CD4-positive, alpha-beta T cell treated with Interleukin-21 for 1 hour (primary cell): ENCODE measurements at regions not wholly inside any gene's neighbourhood (a gene's known extent, or its start where the extent isn't known, plus 50 kb on each side); places are given as distances from the start of the nearest gene placed in this dataset.
A peak's percentile ranks its signal among the peaks of the same experiment; 100 is the strongest.

ENCODE experiments used
- DNase-seq: peaks from one replicate; pipeline ENCODE4 v3.0.0-alpha.2; 2020

- DNase-seq, result no peak
Measured at GRCh38 chr17:5695480-5695879, 111.2 kb upstream of the NLRP1 start.

GRCh38 chr17:5698959-5699358, 114.7 kb upstream of the NLRP1 start:
- DNase-seq, result no peak

- no peak for DNase-seq
Measured at GRCh38 chr17:5699814-5700213, 115.5 kb upstream of the NLRP1 start.

- DNase-seq, result no peak
Measured at GRCh38 chr17:5700745-5701144, 116.4 kb upstream of the NLRP1 start.

- DNase-seq, result no peak
Measured at GRCh38 chr17:5701381-5701780, 117.1 kb upstream of the NLRP1 start.

GRCh38 chr17:5702951-5703510, 118.7 kb upstream of the NLRP1 start:
- DNase-seq, result no peak

GRCh38 chr17:5703736-5704135, 119.4 kb upstream of the NLRP1 start:
- DNase-seq, result no peak

GRCh38 chr17:5705081-5705875, 121.0 kb upstream of the NLRP1 start:
- no peak for DNase-seq

- DNase-seq, result no peak
Measured at GRCh38 chr17:5705876-5706576, 121.7 kb upstream of the NLRP1 start.

- peak; percentile 59 for DNase-seq
Measured at GRCh38 chr17:5706577-5707210, 122.4 kb upstream of the NLRP1 start.

GRCh38 chr17:5707482-5707881, 123.2 kb upstream of the NLRP1 start:
- no peak for DNase-seq

- no peak for DNase-seq
Measured at GRCh38 chr17:5708344-5708743, 124.0 kb upstream of the NLRP1 start.

GRCh38 chr17:5711344-5711743, 127.0 kb upstream of the NLRP1 start:
- DNase-seq, result no peak

GRCh38 chr17:5714993-5715392, 130.7 kb upstream of the NLRP1 start:
- no peak for DNase-seq

GRCh38 chr17:5715478-5715877, 131.2 kb upstream of the NLRP1 start:
- DNase-seq, result peak; percentile 3

GRCh38 chr17:5718726-5719125, 134.4 kb upstream of the NLRP1 start:
- no peak for DNase-seq

GRCh38 chr17:5719976-5720375, 135.7 kb upstream of the NLRP1 start:
- no peak for DNase-seq

- no peak for DNase-seq
Measured at GRCh38 chr17:5730373-5730772, 146.1 kb upstream of the NLRP1 start.

- no peak for DNase-seq
Measured at GRCh38 chr17:5740937-5741336, 156.6 kb upstream of the NLRP1 start.

- DNase-seq, result no peak
Measured at GRCh38 chr17:5741810-5742209, 157.5 kb upstream of the NLRP1 start.

- DNase-seq, result no peak
Measured at GRCh38 chr17:5745111-5745813, 161.0 kb upstream of the NLRP1 start.

- DNase-seq, result no peak
Measured at GRCh38 chr17:5747276-5747675, 163.0 kb upstream of the NLRP1 start.

- no peak for DNase-seq
Measured at GRCh38 chr17:5747964-5748363, 163.7 kb upstream of the NLRP1 start.
